Globus pallidus (tissue), 1 donor: ENCODE measurements at regions not wholly inside any gene's neighbourhood (a gene's known extent, or its start where the extent isn't known, plus 50 kb on each side); places are given as distances from the start of the nearest gene placed in this dataset.

Experiments used
- DNase-seq: peaks from one replicate; pipeline ENCODE4 v3.0.0-alpha.2; 2015; ENCODE audit warnings: low spot score

DNA sequence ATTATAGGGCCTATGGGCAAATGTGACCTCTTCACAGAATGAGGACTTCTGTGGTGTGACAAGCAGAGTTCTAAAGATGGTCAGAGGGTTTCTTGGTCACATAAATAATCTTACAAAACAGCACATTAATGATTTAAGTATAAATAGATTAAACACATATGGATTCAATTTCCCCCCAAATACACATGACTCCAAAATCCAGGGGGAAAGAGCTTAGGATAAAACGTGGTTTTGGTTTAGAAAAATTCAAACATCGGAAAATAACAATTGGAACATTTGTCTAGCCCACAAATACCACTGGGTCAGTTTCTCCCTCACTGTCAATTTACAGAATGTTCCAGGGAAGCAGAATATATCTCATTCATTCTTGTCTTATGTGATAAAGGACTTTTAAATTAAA, 283.1 kb downstream of the COG6 start:
- no peak for DNase-seq

GRCh38 chr13:39941236-39941635, 285.8 kb downstream of the COG6 start:
- DNase-seq: no peak

DNA sequence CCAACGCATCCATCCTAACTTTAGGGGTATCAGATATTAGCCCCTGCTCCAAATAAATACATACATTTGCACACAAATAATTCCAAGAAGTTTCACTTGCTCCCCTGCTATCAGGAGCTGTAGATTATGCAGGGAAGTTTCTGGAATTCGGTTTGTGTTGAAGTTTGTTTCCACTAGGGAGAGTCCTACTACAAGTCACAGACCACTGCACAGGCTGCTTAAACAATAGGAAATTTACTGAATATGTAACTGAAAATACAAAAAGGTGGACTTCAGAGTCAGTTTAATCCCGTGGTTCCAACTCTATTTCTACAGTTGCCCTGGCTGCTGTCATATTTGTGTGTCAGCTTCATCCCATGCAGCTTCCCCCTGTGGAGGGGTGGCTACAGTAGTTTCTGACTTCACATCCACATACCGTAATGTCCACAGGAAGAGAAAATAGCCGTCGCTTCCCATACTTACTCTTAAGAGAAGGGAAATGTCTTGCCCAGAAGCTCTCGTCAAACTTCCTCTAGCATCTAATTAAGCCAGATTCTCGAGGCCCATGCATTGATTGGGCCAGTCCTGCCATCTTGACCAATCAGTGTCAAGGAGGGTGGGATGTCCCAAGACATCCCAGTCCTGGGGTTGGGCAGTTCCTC, 286.6 kb downstream of the COG6 start:
- no peak for DNase-seq

- DNase-seq: peak; percentile 55
Observed at GRCh38 chr13:39942552-39943273, 287.3 kb downstream of the COG6 start.

GRCh38 chr13:39943711-39944110, 288.2 kb downstream of the COG6 start:
- DNase-seq: no peak

- DNase-seq: no peak
Observed at GRCh38 chr13:39945226-39945625, 289.8 kb downstream of the COG6 start.

DNA sequence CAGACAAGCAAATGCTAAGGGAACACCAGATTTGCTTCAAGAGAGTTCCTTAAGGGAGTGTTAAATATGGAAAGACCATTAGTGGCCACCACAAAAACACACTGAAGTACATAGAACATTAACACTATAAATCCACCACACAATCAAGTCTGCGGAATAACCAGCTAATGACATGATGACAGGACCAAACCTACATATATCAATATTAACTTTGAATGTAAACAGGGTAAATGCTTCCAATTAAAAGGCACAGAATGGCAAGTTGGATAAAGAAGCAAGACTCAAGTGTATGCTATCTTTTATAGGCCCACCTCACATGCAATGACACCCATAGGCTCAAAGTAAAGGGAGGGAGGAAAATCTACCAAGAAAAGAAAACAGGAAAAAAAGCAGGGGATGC, 291.3 kb downstream of the COG6 start:
- DNase-seq: no peak

DNA sequence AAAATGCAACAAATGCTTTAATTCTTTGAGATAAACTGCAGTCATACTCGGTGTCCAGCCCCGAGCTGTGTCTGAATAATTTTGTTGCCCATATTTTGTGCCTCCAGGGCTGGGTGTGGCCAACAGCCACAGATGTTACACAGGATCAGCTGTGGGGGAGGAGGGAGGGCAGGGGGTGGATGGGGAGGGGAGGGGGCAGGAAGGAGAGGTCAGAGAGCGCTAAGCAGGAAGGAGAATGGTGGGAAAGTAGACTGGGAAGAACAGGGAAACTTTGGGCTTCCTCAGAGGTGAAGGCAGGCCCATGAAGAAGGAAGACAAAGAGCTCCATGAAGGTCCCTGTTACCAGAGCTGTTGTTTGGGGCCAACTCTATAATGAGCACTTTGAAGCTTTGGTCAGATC, 295.8 kb downstream of the COG6 start:
- no peak for DNase-seq

- no peak for DNase-seq
Observed at GRCh38 chr13:39952249-39953233, 297.1 kb downstream of the COG6 start.

GRCh38 chr13:39954476-39954875, 299.0 kb downstream of the COG6 start:
- DNase-seq: no peak

DNA sequence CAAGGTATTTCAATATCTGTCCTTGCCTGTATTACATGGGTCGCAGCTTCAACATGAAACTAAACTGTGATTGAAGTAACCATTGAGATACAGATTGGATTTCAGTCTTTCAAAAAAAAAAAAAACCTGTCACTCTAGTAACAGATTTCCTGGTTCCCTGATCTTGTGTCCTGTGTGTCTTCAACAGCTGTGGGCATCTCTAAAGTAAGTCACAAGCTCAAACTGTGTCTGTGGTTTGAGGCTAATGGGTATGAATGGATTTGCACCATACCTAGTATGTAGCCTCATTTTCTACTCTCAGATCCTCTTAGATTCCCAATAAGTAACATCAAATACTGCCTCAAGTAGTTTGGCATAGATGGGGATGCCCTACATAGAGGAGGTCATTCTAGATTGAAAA, 300.1 kb downstream of the COG6 start:
- no peak for DNase-seq

- no peak for DNase-seq
Observed at GRCh38 chr13:39956036-39956435, 300.6 kb downstream of the COG6 start.

DNA sequence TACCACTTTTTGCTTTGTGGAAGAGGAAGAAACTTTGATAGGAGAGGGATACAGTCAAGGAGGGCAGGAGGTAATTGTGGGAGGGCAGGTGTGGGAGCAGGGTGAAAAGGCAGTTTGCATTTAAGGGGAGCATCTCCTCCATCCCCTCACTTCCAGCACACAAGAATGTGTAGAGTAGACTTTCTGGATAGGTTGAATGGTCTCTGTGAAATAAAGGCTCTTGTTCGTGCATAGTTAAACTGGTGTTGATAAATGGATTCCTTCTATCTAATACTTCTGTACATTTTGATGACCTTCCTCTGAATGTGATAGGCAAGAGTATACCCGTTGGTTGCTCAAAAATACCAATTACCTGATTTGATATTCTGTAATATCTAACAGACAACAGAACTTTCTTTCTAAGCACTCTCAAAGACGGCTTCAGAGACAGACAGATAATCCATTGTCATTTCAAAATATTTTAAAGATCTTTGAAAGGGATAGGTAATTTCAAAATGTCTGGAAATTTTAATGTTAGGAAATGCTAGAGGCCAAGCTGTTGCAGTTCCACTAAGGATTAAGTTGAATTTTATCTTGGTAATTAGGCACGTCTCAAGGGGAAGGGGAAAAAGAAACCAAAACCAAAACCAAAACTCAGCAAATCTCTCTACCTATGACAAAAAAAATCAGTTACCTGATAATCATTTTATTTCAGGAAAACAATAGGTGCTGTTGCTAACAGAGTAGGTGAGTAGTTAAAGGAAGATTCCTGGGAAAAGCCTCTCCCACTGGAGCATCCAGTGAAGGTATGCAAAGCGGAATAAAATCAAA, 302.6 kb downstream of the COG6 start:
- DNase-seq: no peak

DNA sequence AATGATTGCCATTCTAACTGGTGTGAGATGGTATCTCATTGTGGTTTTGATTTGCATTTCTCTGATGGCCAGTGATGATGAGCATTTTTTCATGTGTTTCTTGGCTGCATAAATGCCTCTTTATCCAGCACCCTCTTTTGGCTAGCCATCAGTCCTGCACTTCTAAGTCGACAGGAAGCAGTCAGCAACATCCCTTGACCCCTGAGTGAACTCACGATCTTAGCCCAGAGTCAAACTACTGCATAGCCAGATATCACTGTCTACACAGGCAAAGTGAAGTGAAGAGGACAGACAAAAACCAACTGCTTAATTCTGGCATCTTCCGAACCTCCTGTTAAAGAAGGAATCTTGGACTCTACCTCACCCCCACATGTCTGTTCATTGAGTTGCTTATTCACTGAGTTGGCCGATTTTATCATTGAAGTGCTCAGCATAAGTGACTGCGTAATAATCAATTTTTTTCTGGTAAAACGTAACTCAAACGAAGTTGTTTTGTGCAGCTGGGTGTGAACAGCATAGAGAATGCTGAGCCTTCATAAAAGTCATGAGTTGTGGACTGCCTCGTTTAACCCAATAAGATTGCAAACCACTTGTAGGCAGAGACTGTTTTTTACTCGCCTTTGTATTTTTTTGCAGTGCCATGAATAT, 304.2 kb downstream of the COG6 start:
- no peak for DNase-seq

GRCh38 chr13:39960191-39960590, 304.7 kb downstream of the COG6 start:
- DNase-seq: peak; percentile 5

- DNase-seq: no peak
Observed at GRCh38 chr13:39961036-39961435, 305.6 kb downstream of the COG6 start.

DNA sequence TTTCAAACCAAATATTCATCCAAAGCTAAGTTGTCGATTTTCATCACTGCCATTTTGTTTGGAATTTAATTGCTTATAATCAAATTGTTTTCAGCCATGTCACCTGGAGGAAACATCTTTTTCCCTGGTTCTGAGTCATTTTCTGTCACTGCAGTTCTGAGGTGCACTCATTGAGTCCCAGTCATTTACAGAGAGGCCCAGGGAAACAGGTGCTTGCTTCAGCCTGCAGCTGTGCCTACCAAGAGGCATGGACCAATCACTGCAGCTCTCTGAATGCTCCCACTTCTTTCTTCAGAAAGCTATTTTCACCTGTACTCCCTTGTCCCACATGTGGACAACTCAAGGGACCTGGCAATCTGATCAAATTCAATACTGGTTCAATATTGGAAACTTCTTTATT, 308.1 kb downstream of the COG6 start:
- no peak for DNase-seq

- DNase-seq: no peak
Observed at GRCh38 chr13:39965309-39965708, 309.8 kb downstream of the COG6 start.

DNA sequence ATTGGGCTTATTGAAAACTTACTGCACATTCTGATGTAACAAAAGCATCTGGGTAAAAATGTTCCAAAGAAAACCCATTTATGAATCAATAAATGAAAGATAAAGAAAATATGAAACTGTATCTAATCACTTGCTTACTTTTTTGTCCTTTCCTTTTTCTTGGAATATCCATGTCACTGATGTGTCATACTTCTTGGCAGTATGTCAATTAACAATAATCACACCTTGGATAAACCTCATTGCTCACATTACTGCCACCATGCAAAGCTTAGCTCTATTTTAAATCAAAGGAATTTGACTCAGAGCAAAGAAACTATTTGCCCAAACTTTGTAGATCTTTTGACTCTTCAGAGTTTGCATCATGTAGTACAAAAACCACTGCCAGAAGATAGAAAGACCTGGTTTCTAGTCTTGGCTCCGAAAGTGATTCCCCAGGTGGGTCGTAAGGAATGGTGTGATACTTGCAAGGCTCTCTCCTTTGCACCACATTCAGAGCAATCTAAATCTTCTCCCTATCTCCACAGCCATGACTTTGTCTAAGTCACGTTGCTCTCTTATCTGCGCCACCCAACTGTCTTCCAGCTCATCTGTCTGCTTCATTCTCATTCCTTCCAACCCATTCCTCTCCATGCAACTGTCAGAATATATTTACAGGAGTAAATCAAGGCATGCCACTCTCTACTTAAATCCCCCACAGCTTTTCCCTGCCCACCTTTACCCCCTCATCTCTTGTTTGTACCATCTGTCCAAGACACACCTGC, 311.9 kb downstream of the COG6 start:
- DNase-seq: no peak

- DNase-seq: no peak
Observed at GRCh38 chr13:39968646-39969475, 313.4 kb downstream of the COG6 start.
